ENCODE measurements at regions not wholly inside any gene's neighbourhood (a gene's known extent, or its start where the extent isn't known, plus 50 kb on each side); places are given as distances from the start of the nearest gene placed in this dataset.
"Not testable (repeated sequence)": the region's sequence is repeated elsewhere in the genome, so short reads cannot be mapped to it uniquely, and the experiment has no call there.

- Mint-ChIP-seq H3K27me3 (peaks cover 36% of the 10 kb centered on the region), H3K9me3 (no peaks in the 10 kb centered on the region), H3K27ac (no peak overlapping the region), H3K4me1 (no peaks in the 10 kb centered on the region), H3K4me3 (no peak overlapping the region), H3K36me3 (no peaks in the 10 kb centered on the region)
- no peak for DNase-seq
- CTCF ChIA-PET = no interaction called here
Observed at GRCh38 chr16:86882586-86883280, 304.4 kb downstream of the FOXL1 start.

GRCh38 chr16:86883583-86884389 lies 305.4 kb downstream of the FOXL1 start:
- H3K27me3 Mint-ChIP-seq = peaks cover 26% of the 10 kb centered on the region
- no peak overlapping the region for H3K27ac Mint-ChIP-seq
- CTCF ChIA-PET = no interaction called here
- DNase-seq = no peak
- no peaks in the 10 kb centered on the region for H3K9me3 Mint-ChIP-seq
- H3K4me3 Mint-ChIP-seq = no peak overlapping the region
- no peaks in the 10 kb centered on the region for H3K4me1 Mint-ChIP-seq
- H3K36me3 Mint-ChIP-seq = no peaks in the 10 kb centered on the region

DNA sequence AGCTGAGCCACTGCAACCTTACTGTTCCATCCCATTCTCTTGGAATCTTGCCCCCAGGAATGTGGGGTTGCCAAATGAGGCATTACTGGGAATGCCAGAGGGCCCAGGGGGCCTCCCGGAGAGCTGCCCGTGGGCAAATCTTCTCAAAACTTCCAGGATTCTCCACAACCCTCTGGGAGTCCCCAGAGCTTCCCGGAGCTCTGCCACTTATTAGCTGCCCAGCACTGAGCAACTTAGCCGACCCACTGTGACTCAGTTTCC lies 306.0 kb downstream of the FOXL1 start:
- Mint-ChIP-seq H3K9me3 (peaks cover 3% of the 10 kb centered on the region), H3K36me3 (no peaks in the 10 kb centered on the region), H3K27ac (no peak overlapping the region), H3K4me1 (no peaks in the 10 kb centered on the region), H3K4me3 (no peak overlapping the region), H3K27me3 (peaks cover 20% of the 10 kb centered on the region)
- no peak for DNase-seq
- CTCF ChIA-PET = no interaction called here

DNA sequence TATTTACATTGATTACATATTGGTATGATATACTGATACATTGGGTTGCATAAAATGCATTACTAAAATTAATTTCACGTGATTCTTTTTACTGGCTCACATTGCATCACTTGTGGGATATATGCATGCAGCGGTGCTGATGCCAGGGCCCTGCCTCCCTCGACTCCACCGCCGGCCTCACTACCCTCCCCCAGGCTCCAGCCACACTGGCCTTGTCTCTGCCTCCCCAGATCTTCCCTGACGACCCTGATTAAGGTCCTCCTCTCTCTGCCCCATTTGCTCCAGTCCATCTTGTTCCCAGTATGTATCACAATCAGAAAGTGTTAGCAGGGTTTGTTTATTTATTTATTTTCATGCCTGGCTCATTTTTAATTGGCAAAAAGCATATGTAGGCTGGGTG lies 306.8 kb downstream of the FOXL1 start:
- DNase-seq = no peak
- Mint-ChIP-seq H3K36me3 (no peaks in the 10 kb centered on the region), H3K9me3 (peaks cover 3% of the 10 kb centered on the region), H3K27me3 (peaks cover 12% of the 10 kb centered on the region), H3K4me3 (no peak overlapping the region), H3K4me1 (no peaks in the 10 kb centered on the region), H3K27ac (no peak overlapping the region)
- CTCF ChIA-PET = no interaction called here

DNA sequence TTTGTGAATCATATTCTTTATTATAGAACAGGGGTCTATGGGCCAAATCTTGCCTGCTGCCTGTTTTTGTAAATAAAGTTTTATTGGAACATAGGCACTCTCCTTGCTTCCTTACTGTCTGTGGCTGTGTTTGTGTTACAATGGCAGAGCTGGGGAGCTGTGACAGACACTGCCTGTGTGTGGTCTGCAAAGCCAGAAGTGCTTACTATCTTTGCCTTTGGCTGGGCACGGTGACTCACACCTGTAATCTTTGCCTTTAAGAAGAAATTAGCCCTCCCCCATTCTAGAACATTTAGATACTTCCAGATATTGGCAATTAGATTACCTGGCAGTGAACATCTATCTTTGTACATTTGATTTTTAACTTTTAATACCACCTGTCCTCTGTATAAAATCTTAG lies 308.3 kb downstream of the FOXL1 start:
- Mint-ChIP-seq H3K4me1 (no peaks in the 10 kb centered on the region), H3K36me3 (no peaks in the 10 kb centered on the region), H3K9me3 (peaks cover 5% of the 10 kb centered on the region), H3K4me3 (no peak overlapping the region), H3K27me3 (peaks cover 5% of the 10 kb centered on the region), H3K27ac (no peak overlapping the region)
- DNase-seq = no peak
- CTCF ChIA-PET = no interaction called here

DNA sequence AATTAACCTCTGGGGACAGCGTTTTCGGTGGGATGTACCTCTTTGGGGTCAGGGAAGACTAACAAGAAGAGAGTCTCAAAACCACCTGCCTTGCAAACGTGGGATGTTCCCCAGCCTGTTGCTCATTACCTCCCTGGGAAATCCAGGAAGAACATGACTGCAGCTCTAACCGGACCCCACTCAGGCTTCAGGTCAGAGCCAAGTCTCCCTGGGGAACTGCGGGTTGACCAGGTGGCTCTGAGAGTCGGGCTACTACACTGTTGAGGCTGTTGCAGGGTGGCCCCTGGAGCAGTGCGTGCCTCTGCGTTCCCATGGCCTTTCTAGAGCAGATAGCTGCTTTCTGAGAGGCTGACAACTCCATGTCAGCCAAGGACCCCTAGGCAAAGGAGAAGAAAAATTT lies 309.1 kb downstream of the FOXL1 start:
- DNase-seq = no peak
- no peaks in the 10 kb centered on the region for H3K4me1 Mint-ChIP-seq
- peaks cover 5% of the 10 kb centered on the region for H3K9me3 Mint-ChIP-seq
- no peaks in the 10 kb centered on the region for H3K36me3 Mint-ChIP-seq
- H3K4me3 Mint-ChIP-seq = no peak overlapping the region
- CTCF ChIA-PET = no interaction called here
- no peak overlapping the region for H3K27ac Mint-ChIP-seq
- peaks cover 5% of the 10 kb centered on the region for H3K27me3 Mint-ChIP-seq

DNA sequence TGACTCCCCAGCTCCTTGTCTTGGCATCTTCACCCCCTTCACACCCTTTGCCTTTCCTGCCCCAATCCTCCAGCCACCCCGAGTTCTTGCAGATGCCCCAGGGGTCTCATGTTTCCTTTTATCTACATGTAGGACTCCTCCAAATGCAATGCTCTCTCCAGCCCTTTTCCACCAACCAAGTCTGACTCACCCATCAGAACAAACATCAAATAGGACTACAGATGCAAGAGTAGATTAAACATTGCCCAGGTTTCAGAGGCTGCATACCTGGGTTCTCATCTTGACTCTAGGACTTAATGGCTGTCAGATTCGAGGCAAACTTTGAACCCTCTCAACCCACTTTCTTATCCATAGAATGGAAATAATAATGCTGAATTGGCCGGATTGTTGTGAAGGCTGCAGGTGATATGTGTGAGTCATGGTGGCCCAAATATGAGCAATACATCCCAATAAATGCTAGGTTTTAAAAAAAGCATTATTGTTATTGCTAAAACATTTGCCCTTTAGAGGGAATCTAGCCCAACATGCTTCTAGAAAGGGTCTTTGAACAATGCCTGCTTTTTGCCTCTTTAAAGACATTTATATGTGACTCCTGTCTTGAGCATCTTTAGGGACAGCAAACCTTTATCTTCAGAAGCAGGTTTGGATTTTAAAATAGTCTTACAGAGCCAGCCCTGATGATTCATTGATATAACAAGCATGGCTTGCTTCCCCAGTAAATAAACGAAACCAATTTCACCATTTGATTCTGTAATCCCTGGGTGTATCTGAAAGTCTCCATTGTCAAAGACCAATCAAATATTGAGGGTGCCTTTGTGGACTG lies 310.1 kb downstream of the FOXL1 start:
- CTCF ChIA-PET = no interaction called here
- no peak overlapping the region for H3K27ac Mint-ChIP-seq
- H3K27me3 Mint-ChIP-seq = no peaks in the 10 kb centered on the region
- H3K36me3 Mint-ChIP-seq = no peaks in the 10 kb centered on the region
- H3K4me1 Mint-ChIP-seq = no peaks in the 10 kb centered on the region
- H3K9me3 Mint-ChIP-seq = peaks cover 5% of the 10 kb centered on the region
- DNase-seq = no peak
- no peak overlapping the region for H3K4me3 Mint-ChIP-seq

GRCh38 chr16:86889054-86889366 lies 310.7 kb downstream of the FOXL1 start:
- H3K4me3 Mint-ChIP-seq, H3K4me1 Mint-ChIP-seq, DNase-seq, H3K36me3 Mint-ChIP-seq, H3K9me3 Mint-ChIP-seq, CTCF ChIA-PET, H3K27ac Mint-ChIP-seq, H3K27me3 Mint-ChIP-seq: not testable (repeated sequence)

- CTCF ChIA-PET = no interaction called here
- no peaks in the 10 kb centered on the region for H3K27me3 Mint-ChIP-seq
- no peaks in the 10 kb centered on the region for H3K4me1 Mint-ChIP-seq
- no peak overlapping the region for H3K27ac Mint-ChIP-seq
- H3K9me3 Mint-ChIP-seq = peaks cover 5% of the 10 kb centered on the region
- no peak for DNase-seq
- no peak overlapping the region for H3K4me3 Mint-ChIP-seq
- no peaks in the 10 kb centered on the region for H3K36me3 Mint-ChIP-seq
Observed at GRCh38 chr16:86889974-86890373, 311.6 kb downstream of the FOXL1 start.

- CTCF ChIA-PET = no interaction called here
- H3K9me3 Mint-ChIP-seq = peaks cover 5% of the 10 kb centered on the region
- H3K27ac Mint-ChIP-seq = no peak overlapping the region
- no peaks in the 10 kb centered on the region for H3K4me1 Mint-ChIP-seq
- no peak overlapping the region for H3K4me3 Mint-ChIP-seq
- H3K36me3 Mint-ChIP-seq = no peaks in the 10 kb centered on the region
- DNase-seq = no peak
- no peaks in the 10 kb centered on the region for H3K27me3 Mint-ChIP-seq
Observed at GRCh38 chr16:86891121-86891520, 312.8 kb downstream of the FOXL1 start.

GRCh38 chr16:86891631-86892030 lies 313.3 kb downstream of the FOXL1 start:
- no peaks in the 10 kb centered on the region for H3K36me3 Mint-ChIP-seq
- no peaks in the 10 kb centered on the region for H3K27me3 Mint-ChIP-seq
- CTCF ChIA-PET = no interaction called here
- no peak for DNase-seq
- peaks cover 5% of the 10 kb centered on the region for H3K9me3 Mint-ChIP-seq
- H3K4me1 Mint-ChIP-seq = no peaks in the 10 kb centered on the region
- no peak overlapping the region for H3K4me3 Mint-ChIP-seq
- no peak overlapping the region for H3K27ac Mint-ChIP-seq

DNA sequence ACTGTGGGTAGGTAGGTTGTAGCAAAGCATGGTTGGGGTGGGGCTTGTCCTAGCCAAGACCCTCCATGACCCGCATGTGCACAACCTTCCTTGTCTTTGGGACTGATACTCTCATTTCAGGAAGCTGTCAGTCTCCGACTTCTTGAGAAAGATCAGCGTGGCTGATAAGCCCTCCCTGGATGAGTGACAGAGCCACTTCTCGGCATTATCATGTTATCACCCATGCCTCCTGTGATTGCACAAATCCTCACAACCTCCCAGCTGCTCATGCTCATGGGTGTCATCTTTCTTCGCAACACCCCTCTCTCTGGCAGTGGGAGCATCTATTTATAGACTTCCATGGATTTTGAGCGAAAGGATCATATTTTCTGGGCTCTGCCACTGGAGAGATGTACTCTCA lies 314.2 kb downstream of the FOXL1 start:
- no peaks in the 10 kb centered on the region for H3K36me3 Mint-ChIP-seq
- DNase-seq = no peak
- CTCF ChIA-PET = interaction anchor here (0.9 kb wide), 1 partner anchor 16 kb away, joined by 3 read pairs; no protein-coding TSS in a partner anchor
- no peaks in the 10 kb centered on the region for H3K4me1 Mint-ChIP-seq
- no peaks in the 10 kb centered on the region for H3K27me3 Mint-ChIP-seq
- H3K9me3 Mint-ChIP-seq = peaks cover 7% of the 10 kb centered on the region
- no peak overlapping the region for H3K4me3 Mint-ChIP-seq
- no peak overlapping the region for H3K27ac Mint-ChIP-seq

- Mint-ChIP-seq H3K36me3 (no peaks in the 10 kb centered on the region), H3K27me3 (no peaks in the 10 kb centered on the region), H3K27ac (no peak overlapping the region), H3K9me3 (peaks cover 7% of the 10 kb centered on the region), H3K4me1 (no peaks in the 10 kb centered on the region), H3K4me3 (no peak overlapping the region)
- CTCF ChIA-PET = no interaction called here
- DNase-seq = no peak
Observed at GRCh38 chr16:86893506-86893905, 315.2 kb downstream of the FOXL1 start.

DNA sequence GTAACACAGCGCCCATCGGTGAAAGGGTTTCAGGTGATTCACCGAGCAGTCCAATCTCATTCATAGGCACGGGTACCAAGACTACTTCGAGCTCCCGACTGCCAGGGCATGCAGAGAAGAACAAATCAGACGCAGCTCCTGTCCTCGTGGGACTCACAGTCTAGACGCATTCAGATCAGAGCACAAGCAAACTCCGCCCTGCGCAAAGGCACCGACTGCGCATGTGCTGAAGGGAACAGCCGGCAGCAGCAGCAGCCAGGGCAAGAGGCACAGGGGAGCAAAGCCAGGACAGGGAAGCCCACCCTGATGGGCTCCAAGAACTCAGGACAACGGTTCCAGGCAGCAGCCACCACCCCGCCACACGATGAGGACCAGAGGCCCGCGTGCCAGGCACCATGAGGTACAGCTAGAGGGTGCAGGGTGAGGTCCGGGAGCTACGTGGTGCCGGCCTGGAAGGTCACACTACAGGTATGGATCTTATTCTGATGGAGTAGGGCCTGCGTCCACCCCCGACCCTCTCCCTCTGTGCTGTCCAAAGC lies 315.7 kb downstream of the FOXL1 start:
- Mint-ChIP-seq H3K4me1 (no peaks in the 10 kb centered on the region), H3K9me3 (peaks cover 5% of the 10 kb centered on the region), H3K27ac (no peak overlapping the region), H3K4me3 (no peak overlapping the region), H3K36me3 (no peaks in the 10 kb centered on the region), H3K27me3 (no peaks in the 10 kb centered on the region)
- CTCF ChIA-PET = no interaction called here
- DNase-seq = no peak

GRCh38 chr16:86894925-86895324 lies 316.6 kb downstream of the FOXL1 start:
- H3K36me3 Mint-ChIP-seq = no peaks in the 10 kb centered on the region
- no peaks in the 10 kb centered on the region for H3K4me1 Mint-ChIP-seq
- CTCF ChIA-PET = no interaction called here
- no peak overlapping the region for H3K4me3 Mint-ChIP-seq
- peaks cover 4% of the 10 kb centered on the region for H3K9me3 Mint-ChIP-seq
- H3K27ac Mint-ChIP-seq = no peak overlapping the region
- no peak for DNase-seq
- no peaks in the 10 kb centered on the region for H3K27me3 Mint-ChIP-seq
